MV-4-11 (cell line): ENCODE measurements at regions not wholly inside any gene's neighbourhood (a gene's known extent, or its start where the extent isn't known, plus 50 kb on each side); places are given as distances from the start of the nearest gene placed in this dataset.

Experiments
- DNase-seq: peaks from one replicate; lab custom pipeline; 2025; lab: John Stamatoyannopoulos, UW

GRCh38 chr16:86406056-86406455 is 104.3 kb upstream of the FOXF1 start:
- DNase-seq: no peak

- no peak for DNase-seq
Measured at GRCh38 chr16:86408685-86409084, 101.6 kb upstream of the FOXF1 start.

GRCh38 chr16:86410081-86410480 is 100.2 kb upstream of the FOXF1 start:
- no peak for DNase-seq

- no peak for DNase-seq
Measured at GRCh38 chr16:86410529-86410928, 99.8 kb upstream of the FOXF1 start.

GRCh38 chr16:86411897-86412296 is 98.4 kb upstream of the FOXF1 start:
- no peak for DNase-seq

GRCh38 chr16:86414991-86415740 is 95.2 kb upstream of the FOXF1 start:
- no peak for DNase-seq

- DNase-seq: no peak
Measured at GRCh38 chr16:86418981-86419380, 91.3 kb upstream of the FOXF1 start.

- no peak for DNase-seq
Measured at GRCh38 chr16:86419518-86419917, 90.8 kb upstream of the FOXF1 start.

- no peak for DNase-seq
Measured at GRCh38 chr16:86421995-86422394, 88.3 kb upstream of the FOXF1 start.

GRCh38 chr16:86424398-86424797 is 85.9 kb upstream of the FOXF1 start:
- DNase-seq: no peak

- DNase-seq: no peak
Measured at GRCh38 chr16:86424985-86425384, 85.3 kb upstream of the FOXF1 start.

GRCh38 chr16:86426063-86426642 is 84.2 kb upstream of the FOXF1 start:
- no peak for DNase-seq

- no peak for DNase-seq
Measured at GRCh38 chr16:86427433-86427851, 82.9 kb upstream of the FOXF1 start.

- DNase-seq: no peak
Measured at GRCh38 chr16:86428729-86429517, 81.4 kb upstream of the FOXF1 start.

- no peak for DNase-seq
Measured at GRCh38 chr16:86429663-86430062, 80.7 kb upstream of the FOXF1 start.

- DNase-seq: no peak
Measured at GRCh38 chr16:86430814-86431213, 79.5 kb upstream of the FOXF1 start.

- no peak for DNase-seq
Measured at GRCh38 chr16:86431540-86431939, 78.8 kb upstream of the FOXF1 start.

- DNase-seq: no peak
Measured at GRCh38 chr16:86432048-86432447, 78.3 kb upstream of the FOXF1 start.

- DNase-seq: no peak
Measured at GRCh38 chr16:86432691-86433090, 77.6 kb upstream of the FOXF1 start.

GRCh38 chr16:86436466-86437185 is 73.7 kb upstream of the FOXF1 start:
- DNase-seq: no peak

GRCh38 chr16:86437348-86437747 is 73.0 kb upstream of the FOXF1 start:
- no peak for DNase-seq

- no peak for DNase-seq
Measured at GRCh38 chr16:86442703-86443102, 67.6 kb upstream of the FOXF1 start.
